SK-N-SH (cell line): ENCODE measurements at regions not wholly inside any gene's neighbourhood (a gene's known extent, or its start where the extent isn't known, plus 50 kb on each side); places are given as distances from the start of the nearest gene placed in this dataset.

Experiments
- CTCF ChIP-seq: fragments of 200-600 bp; sonication (generic); IDR thresholded peaks from 2 replicates; pipeline ENCODE4 v1.6.1; 2017; ENCODE audit warnings: antibody characterized with exemption, mild to moderate bottlenecking, moderate library complexity
- GABPA ChIP-seq: IDR thresholded peaks from 2 replicates; pipeline ENCODE4 v1.4.0; 2012; ENCODE audit warnings: low read depth, mild to moderate bottlenecking
- MAX ChIP-seq: IDR thresholded peaks from 2 replicates; pipeline ENCODE4 v1.4.0; 2012; ENCODE audit warnings: low read depth
- MXI1 ChIP-seq: IDR thresholded peaks from 2 replicates; pipeline ENCODE4 v1.6.1; 2012; ENCODE audit warnings: mild to moderate bottlenecking, low read depth, low read length, improper control_type of control experiment
- TCF12 ChIP-seq: IDR thresholded peaks from 2 replicates; pipeline ENCODE4 v1.4.0; 2012
- USF1 ChIP-seq: IDR thresholded peaks from 2 replicates; pipeline ENCODE4 v1.4.0; 2012; ENCODE audit warnings: low read depth, borderline replicate concordance
- YY1 ChIP-seq: IDR thresholded peaks from 2 replicates; pipeline ENCODE4 v1.4.0; 2012; ENCODE audit warnings: low read depth, mild to moderate bottlenecking

GRCh38 chr12:107528731-107529365, 156.8 kb upstream of the PWP1 start:
- TF ChIP-seq TCF12 (no peak), USF1 (no peak), CTCF (no peak), MAX (no peak), MXI1 (no peak), YY1 (no peak), GABPA (no peak)
